Right forelimb (tissue), 1 donor: ENCODE measurements at regions not wholly inside any gene's neighbourhood (a gene's known extent, or its start where the extent isn't known, plus 50 kb on each side); places are given as distances from the start of the nearest gene placed in this dataset.
A peak's percentile ranks its signal among the peaks of the same experiment; 100 is the strongest.

Experiments
- DNase-seq: peaks from one replicate; pipeline ENCODE4 v3.0.0-alpha.2; 2018

GRCh38 chr12:102781117-102781516 is 135.9 kb downstream of the PAH start:
- DNase-seq = no peak

- no peak for DNase-seq
These were observed 141.0 kb downstream of the PAH start for GRCh38 chr12:102776041-102776440.

- DNase-seq = peak; percentile 79
These were observed 147.6 kb downstream of the PAH start for GRCh38 chr12:102769323-102769916.

GRCh38 chr12:102766961-102767360 is 150.1 kb downstream of the PAH start:
- no peak for DNase-seq

GRCh38 chr12:102765736-102766135 is 151.3 kb downstream of the PAH start:
- DNase-seq = no peak

- no peak for DNase-seq
These were observed 153.6 kb downstream of the PAH start for GRCh38 chr12:102763471-102763870.

GRCh38 chr12:102763061-102763460 is 154.0 kb downstream of the PAH start:
- DNase-seq = no peak

GRCh38 chr12:102760322-102760721 is 156.7 kb downstream of the PAH start:
- DNase-seq = no peak

- no peak for DNase-seq
These were observed 157.6 kb downstream of the PAH start for GRCh38 chr12:102759466-102759865.

GRCh38 chr12:102757882-102758226 is 159.2 kb downstream of the PAH start:
- DNase-seq = no peak

GRCh38 chr12:102757154-102757881 is 159.7 kb downstream of the PAH start:
- DNase-seq = peak; percentile 74

- no peak for DNase-seq
These were observed 160.5 kb downstream of the PAH start for GRCh38 chr12:102756530-102756929.

- DNase-seq = no peak
These were observed 161.8 kb downstream of the PAH start for GRCh38 chr12:102755266-102755665.

- DNase-seq = no peak
These were observed 163.2 kb downstream of the PAH start for GRCh38 chr12:102753802-102754201.

GRCh38 chr12:102748704-102749103 is 168.3 kb downstream of the PAH start:
- DNase-seq = no peak

GRCh38 chr12:102746963-102747362 is 170.1 kb downstream of the PAH start:
- no peak for DNase-seq

GRCh38 chr12:102745971-102746600 is 171.0 kb downstream of the PAH start:
- no peak for DNase-seq

- DNase-seq = no peak
These were observed 175.8 kb downstream of the PAH start for GRCh38 chr12:102741196-102741595.

GRCh38 chr12:102740141-102740955 is 176.7 kb downstream of the PAH start:
- DNase-seq = no peak

- no peak for DNase-seq
These were observed 180.7 kb downstream of the PAH start for GRCh38 chr12:102736328-102736727.

- DNase-seq = no peak
These were observed 181.9 kb downstream of the PAH start for GRCh38 chr12:102735104-102735503.

- DNase-seq = no peak
These were observed 186.0 kb downstream of the PAH start for GRCh38 chr12:102730996-102731395.

- DNase-seq = no peak
These were observed 188.4 kb downstream of the PAH start for GRCh38 chr12:102728506-102729242.
